Amniotic stem cell (primary cell): ENCODE measurements at regions not wholly inside any gene's neighbourhood (a gene's known extent, or its start where the extent isn't known, plus 50 kb on each side); places are given as distances from the start of the nearest gene placed in this dataset.
"Not testable (repeated sequence)": the region's sequence is repeated elsewhere in the genome, so short reads cannot be mapped to it uniquely, and the experiment has no call there.

ENCODE experiments used
- DNase-seq: peaks from one replicate; lab custom pipeline; 2025; lab: John Stamatoyannopoulos, UW

DNA sequence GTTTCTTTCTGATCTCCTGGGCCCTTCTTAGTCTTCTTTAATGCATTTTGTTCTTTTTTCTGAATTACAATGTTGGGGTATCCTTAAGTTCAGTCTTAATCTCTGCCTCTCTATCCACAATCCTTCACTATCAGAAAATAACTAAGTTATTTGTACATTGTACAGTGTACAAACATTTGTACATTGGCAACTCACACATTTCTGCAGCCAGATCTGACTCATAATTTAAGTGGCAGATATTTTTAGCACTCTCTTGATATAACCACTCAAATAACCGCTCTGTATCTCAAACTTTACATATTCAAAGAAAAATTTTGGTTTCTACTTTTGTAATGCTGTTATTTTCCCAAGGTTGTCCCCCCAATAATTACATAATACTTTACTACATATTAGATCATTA, 691.1 kb upstream of the SPRY2 start:
- DNase-seq: no peak

DNA sequence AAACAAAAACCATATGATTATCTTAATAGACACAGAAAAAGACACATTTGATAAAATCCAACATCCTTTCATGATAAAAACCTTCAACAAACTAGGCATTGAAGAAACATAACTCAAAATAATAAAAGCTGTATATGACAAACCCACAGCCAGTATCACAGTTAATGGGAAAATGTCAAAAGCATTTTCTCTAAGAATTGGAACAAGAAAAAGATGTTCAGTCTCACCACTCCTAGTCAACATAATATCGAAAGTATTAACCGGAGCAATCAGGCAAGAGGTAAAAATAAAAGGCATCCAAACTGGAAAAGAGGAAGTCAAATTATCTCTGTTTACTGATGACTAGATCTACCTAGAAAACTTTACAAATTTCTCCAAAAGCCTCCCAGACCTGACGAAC, 684.2 kb upstream of the SPRY2 start:
- DNase-seq: no peak

GRCh38 chr13:81021284-81021840, 680.4 kb upstream of the SPRY2 start:
- DNase-seq: no peak

DNA sequence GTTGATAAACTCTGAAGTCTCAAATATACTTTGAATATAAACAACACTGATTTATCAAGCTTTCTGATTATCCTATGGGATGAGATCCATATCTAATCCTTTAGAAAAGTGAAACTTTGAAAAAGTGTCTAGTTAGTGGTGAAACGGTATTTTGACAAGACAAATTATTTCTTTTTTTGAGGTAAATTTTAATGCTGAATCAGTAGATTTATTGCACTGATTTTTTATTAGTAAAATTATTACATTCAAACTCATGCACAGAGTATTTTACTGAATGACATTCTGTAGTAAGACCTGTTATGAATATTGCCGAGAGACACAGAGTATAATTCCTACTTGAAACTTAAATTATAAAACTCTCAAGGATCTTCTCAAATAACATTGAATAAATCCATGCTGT, 679.1 kb upstream of the SPRY2 start:
- DNase-seq: no peak

DNA sequence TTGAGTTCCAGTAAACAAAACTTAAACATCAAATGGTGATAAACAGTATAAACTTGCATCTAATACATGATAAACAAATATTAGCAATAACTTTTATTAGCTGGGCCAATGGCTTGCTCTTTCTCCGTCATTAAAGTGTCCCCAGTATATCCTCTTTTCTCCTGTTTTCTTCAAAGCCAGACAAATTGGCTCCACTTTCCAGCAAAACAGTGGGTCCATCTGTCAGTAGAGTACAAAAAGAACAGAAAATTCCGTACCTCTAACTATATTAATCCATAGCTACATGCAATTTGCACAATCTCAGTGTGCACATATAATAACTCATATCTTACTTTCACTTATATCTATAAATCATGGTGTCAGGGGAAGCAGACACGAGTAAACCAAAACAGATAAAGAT, 678.0 kb upstream of the SPRY2 start:
- no peak for DNase-seq

- peak; percentile 48 for DNase-seq
Measured at GRCh38 chr13:81017513-81018152, 676.7 kb upstream of the SPRY2 start.

- no peak for DNase-seq
Measured at GRCh38 chr13:81012031-81012430, 671.1 kb upstream of the SPRY2 start.

DNA sequence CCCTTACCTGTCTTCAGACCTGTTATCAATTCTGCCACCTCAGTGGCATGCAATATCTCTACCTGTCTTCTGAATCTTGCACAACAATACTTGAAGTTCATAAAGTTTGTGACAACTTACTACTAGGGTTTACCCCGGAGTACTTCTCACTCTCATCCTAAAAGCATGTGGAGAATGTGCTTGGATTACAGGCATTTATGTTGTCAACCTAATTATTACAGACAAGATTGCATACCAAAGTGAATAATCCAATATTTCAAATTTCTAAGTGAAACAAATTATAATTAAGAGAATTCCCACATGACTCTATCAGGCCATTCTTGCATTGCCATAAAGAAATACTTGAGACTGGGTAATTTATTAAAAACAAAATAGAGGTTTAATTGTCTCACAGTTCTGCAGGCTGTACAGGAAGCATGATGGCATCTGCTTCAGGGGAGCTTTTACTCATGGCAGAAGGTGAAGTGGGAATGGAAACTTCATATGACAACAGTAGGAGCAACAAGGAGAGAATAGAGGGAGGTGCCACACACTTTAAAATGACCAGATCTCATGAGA, 661.0 kb upstream of the SPRY2 start:
- DNase-seq: no peak

DNA sequence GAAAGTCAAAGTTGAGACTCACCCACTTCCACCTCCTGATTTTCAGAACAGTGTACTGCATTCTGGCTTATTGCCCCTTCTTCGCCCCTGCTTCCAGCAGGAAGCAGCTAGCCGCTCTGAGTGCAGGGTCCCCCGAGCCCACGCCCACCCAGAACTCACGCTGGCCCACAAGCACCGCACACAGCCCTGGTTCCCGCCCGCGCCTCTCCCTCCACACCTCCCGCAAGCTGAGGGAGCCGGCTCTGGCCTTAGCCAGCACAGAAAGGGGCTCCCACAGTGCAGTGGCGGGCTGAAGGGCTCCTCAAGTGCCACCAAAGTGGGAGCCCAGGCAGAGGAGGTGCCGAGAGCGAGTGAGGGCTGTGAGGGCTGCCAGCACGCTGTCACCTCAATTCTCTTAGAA, 657.7 kb upstream of the SPRY2 start:
- DNase-seq: not testable (repeated sequence)

DNA sequence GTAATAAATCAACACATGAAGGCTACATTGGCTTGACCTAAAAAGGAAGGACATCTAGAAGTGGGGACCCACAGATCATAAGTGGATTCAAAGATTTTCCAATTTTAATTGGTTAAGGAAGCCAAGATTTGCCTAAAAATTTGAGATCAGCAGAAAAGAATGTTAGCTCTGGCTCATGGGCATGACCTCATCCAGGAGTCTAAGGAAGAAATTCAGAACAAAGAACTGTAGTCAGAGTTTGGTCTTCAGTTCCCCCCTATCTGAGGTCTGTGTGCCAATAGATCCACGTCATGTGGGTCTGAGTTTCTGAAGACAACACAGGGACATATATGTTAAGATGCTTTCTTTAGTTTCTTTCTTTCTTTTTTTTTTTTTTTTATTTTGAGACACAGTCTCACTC, 648.8 kb upstream of the SPRY2 start:
- DNase-seq: no peak

GRCh38 chr13:80989241-80989640, 648.3 kb upstream of the SPRY2 start:
- no peak for DNase-seq

DNA sequence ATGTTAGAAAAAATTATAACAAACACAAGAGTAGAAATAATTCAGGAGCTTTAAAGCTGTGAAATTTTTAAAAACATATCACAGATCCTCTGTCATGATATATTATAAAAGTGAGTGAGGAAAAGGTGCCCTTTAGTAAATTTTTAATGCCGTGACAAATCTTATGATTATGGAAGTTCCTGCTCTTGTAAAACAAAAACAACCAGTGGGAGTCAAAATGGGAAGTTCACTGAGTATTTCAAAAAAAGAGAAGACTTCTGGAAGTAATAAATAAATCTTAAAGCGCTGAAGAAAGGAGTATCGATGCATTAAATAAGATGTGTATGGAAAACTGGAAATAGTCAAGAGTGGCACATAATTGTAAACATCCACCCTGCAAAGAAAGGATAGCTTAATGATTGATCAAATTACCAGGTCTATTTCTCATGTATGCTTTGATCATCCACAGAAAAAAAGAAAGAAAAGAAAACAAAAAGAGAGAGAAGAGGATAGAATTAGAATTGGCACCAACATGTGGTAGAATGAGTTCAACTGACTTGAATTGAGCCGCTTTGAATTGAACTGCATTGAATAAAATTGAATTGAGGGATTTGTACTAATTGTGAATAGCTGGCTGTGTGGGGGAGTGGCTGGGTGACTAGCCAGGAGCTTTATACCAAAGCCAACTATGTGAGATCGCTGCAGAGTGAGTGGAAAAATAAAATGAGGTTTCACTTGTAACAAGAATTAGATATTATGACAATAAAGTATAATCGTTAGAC, 647.6 kb upstream of the SPRY2 start:
- DNase-seq: no peak

DNA sequence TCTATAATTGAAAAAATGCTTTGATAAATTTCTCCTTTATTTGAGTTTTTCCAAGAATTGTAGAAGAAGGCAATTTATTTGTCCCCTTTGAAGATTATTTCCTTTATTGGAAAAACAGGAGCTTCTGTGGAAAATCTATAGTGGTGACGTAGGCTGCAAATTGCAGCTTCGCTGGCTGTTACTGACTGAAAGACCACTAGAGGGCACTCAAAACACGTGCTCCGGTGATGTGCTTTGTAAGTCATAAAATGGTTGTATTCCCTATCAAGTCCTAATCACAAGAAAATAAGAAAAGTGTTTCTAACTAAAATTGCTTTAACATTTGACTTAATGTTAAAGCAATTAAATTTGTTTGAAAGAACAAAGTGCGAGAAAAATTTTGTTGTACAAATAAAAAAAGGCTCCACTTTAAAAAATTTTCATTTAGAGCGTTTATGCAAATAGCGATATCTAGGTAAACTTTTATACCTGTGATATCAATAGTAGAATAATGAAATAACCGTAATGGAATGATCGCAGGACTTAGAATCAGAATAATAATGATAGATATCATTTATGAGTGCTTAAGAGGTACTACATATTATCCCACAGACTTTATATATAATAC, 638.2 kb upstream of the SPRY2 start:
- peak; percentile 36 for DNase-seq

GRCh38 chr13:80977168-80977567, 636.2 kb upstream of the SPRY2 start:
- no peak for DNase-seq

GRCh38 chr13:80975903-80976302, 635.0 kb upstream of the SPRY2 start:
- DNase-seq: no peak

- DNase-seq: no peak
Measured at GRCh38 chr13:80973721-80974120, 632.8 kb upstream of the SPRY2 start.

DNA sequence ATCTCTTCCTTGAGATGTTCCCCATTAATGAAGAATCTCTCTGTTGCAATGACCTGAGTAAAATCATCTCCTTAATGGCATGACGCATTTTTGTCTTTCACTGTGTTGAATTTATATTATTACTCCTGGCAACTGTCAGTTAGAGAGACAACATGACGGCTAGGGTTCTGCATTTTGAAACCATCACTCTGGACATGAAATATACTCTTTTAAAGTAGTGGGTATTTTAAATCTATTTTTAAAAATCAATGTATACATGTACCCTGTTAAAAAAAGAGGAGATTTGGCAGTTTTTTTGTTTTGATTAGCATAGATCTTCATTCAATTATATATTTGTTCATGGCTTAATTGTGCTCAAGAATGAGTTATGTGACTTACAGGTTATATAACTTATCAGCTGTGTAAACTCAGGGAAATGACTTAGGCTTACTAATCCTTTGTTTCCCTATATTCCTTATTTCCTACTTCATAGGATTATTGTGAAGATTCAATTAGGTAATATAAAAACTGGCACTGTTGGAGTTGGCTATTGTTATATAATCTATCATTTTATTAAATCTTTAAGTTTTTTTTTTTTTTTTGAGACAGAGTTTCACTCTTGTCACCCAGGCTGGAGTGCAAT, 632.0 kb upstream of the SPRY2 start:
- DNase-seq: no peak

DNA sequence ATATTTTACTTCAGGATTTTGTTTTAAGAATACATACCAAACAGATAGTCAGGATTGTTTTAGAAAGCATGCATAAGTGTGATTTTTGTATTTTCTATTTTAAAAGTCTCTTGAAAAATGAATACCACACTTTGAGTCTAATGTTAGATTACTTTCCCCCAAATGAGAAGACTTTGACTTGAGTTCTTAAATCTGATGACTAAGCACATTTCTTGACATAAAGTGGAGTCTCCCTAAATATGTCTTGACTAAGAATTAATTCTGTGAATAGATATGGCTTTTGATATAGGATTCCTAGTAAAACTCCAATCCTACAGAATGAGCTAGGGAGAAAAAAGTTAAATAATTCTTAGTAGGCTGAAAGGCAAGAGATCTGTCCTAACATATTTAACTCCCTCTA, 624.2 kb upstream of the SPRY2 start:
- no peak for DNase-seq

DNA sequence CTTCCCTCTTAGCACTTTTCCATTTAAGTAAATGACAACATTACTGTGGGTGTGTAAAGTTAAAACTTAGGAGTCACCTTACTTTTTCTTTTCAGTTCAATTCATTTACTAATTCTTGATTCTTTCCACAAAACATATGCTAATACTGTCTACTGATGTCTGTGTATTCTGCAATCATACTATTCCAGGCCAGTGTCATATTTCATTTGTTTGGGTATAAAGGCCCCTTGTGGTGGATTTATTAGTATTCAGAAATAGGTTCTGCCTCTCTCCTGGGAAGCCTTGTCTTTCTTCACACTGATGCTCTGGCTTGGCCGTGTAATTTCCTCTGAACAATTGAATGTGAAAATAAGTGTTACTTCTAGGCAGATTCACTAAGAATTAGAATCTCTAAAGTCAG, 621.9 kb upstream of the SPRY2 start:
- no peak for DNase-seq

GRCh38 chr13:80962173-80962572, 621.2 kb upstream of the SPRY2 start:
- DNase-seq: no peak

- DNase-seq: no peak
Measured at GRCh38 chr13:80957019-80957655, 616.2 kb upstream of the SPRY2 start.

DNA sequence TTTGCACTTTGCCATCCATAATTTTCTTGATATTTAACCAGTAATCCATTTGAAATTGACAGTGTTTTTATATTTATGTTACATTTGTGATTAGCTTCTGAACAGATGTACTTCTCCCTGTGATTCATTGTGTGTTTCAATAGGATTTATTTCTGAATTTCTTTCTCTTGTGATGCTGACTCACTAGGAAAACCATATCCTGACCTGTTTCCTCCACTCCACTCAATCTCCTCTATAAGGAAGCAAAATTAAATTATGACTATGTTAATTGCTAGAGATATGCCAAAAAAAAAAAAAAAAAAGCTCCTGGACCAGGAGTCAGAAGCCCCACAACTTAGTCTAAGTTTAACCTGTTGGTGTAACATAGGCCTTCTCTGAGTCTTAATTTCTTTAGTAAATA, 614.6 kb upstream of the SPRY2 start:
- DNase-seq: no peak
